GM18502 (cell line): ENCODE measurements at regions not wholly inside any gene's neighbourhood (a gene's known extent, or its start where the extent isn't known, plus 50 kb on each side); places are given as distances from the start of the nearest gene placed in this dataset.

ENCODE experiments used
- ATAC-seq: cut with Tn5 transposase; IDR thresholded peaks from one replicate; pipeline ENCODE4 v1.9.1; 2021; ENCODE audit warnings: mild to moderate bottlenecking; ENCODE audit not compliant: unreplicated experiment, poor library complexity

GRCh38 chr13:74465271-74465670 lies 331.1 kb upstream of the KLF12 start:
- ATAC-seq = no peak

GRCh38 chr13:74464670-74465069 lies 330.5 kb upstream of the KLF12 start:
- ATAC-seq = no peak

DNA sequence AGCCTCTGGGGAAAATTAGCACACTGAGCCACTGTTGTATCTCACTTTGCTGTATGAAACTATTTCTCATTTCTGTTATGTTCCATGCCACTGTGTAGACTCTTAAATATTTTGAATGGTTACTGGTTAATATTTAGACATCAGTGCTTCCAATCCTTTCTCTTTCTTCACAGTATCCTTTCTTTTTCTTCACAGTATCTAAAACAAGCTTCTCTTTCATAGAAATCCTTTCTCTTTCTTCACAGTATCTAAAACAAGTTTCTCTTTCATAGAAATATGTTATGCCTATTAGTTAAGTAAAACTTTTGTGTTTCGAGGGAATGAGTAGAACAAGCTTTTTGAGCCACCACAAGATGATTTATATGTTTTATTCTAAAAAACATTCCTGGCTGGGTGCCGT lies 326.8 kb upstream of the KLF12 start:
- ATAC-seq = no peak

DNA sequence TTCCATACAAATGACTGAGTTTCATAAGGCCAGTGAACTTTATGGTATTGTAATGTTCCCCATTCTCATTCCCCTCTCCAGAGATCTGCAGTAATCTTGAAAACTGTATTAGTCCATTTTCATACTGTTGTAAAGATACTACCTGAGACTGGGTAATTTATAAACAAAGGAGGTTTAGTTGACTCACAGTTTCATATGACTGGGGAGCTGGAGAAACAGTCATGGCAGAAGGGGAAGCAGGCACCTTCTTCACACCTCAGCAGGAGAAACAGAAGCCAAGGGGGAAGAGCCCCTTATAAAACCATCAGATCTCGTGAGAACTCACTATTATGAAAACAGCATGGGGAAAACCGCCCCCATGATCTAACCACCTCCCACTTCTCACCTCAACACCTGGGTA lies 318.7 kb upstream of the KLF12 start:
- no peak for ATAC-seq

GRCh38 chr13:74452176-74452575 lies 318.0 kb upstream of the KLF12 start:
- no peak for ATAC-seq

DNA sequence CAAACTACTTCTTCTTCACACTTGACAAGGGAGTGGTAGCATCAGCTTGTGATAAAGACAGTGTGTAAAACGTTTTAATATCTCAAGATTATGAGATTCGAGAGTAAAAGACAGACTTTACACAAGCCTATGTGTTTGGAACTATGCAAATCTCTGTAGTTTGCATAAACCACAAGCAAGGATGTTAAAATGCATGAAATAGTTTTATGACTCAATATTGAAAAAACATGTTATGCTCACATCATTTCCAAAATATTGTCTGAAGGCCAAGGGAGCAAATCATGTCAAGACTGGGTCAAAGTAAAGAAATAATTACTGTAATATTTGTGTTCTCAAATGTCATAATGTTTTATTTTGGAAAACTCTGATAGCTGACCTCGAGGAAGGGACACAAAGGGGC lies 316.8 kb upstream of the KLF12 start:
- no peak for ATAC-seq

DNA sequence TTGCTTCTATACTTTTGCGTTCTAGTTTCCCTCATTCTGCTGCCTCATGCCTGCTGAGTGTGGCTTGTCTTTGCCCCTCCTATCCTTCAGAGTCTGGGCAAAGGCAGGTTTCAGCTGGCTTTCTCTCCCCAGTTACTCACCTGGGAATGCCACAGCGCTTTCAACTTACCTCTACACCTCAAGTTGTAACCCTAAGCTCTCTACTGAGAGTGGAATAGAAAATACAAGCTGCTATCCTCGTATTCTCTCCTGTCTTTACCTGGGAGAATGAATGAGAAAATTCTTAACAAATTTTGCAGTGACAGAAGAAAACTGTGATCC lies 316.3 kb upstream of the KLF12 start:
- ATAC-seq = no peak

- no peak for ATAC-seq
Observed at GRCh38 chr13:74449811-74450524, 315.8 kb upstream of the KLF12 start.

GRCh38 chr13:74444864-74445479 lies 310.8 kb upstream of the KLF12 start:
- no peak for ATAC-seq

DNA sequence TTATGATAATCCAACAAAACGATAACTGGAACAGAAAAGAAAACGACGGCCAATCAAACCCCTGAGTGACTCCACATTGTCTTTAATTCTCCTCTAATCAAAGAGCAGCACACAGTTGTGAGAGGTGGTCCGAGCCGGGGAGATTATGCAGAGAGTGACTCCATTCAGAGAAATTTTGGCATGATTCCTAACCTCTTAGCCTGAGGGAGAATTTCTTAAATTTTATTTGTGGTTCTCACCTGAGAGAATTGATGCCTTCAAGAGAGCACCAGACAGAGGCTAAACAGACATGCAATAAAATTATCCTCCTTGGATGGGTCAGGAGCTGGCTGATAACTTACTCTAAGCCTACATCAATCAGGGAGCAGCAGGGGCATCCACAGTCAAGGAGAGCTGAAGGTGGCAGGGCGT lies 310.0 kb upstream of the KLF12 start:
- no peak for ATAC-seq

GRCh38 chr13:74443631-74444030 lies 309.4 kb upstream of the KLF12 start:
- ATAC-seq = no peak

DNA sequence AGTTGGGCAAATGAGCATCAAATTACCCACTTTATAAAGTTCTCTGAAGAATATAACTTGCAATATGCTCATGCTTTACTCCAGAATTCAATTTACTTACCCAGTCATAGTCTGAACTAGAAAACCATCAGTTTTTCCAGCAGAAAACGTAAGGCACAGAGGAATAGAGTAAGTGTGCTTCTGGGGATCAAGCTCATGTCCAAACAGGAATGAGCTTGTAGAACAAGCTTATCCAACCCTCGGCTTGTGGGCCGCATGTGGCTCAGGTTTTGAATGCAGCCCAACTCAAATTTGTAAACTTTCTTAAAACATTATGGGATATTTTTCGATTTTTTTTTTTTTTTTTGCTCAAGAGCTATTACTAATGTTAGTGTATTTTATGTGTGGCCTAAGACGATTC lies 308.5 kb upstream of the KLF12 start:
- ATAC-seq = no peak

DNA sequence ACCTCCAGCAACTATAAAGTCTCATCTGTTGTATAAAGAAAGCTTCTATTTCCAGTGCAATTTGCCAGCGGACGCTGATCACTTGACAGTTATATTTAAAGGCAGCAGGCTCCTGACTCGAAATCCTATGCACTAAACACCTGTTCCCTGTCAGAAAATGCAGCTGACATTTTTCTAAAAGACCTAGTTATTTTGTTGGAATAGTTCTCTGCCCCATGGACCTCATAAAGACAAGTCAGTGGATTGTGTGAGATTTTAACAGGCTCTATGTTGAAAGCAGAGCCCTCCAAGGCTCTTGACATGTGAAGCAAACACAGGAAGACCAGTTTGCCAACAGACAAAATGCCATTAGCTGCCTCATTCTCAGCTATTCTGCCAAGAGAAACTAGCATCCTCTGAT lies 304.7 kb upstream of the KLF12 start:
- no peak for ATAC-seq

GRCh38 chr13:74434782-74435181 lies 300.6 kb upstream of the KLF12 start:
- ATAC-seq = no peak

DNA sequence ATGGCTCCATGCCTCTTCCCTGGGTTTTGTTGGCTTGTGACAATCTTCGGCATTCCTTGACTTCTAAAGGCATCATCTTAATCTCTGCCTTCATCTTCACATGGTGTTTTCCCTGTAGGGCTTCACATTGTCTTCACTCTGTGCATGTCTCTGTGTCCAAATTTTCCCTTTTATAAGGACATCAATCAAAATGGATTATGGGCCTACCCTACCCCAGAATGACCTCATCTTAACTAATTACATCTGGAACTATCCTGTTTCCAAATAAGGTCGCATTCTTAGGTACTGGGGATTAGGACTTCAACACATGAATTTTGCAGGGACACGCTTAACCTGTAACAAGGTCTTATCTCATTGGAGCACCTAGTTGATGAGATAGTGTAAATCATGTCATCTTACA lies 290.3 kb upstream of the KLF12 start:
- ATAC-seq = no peak

DNA sequence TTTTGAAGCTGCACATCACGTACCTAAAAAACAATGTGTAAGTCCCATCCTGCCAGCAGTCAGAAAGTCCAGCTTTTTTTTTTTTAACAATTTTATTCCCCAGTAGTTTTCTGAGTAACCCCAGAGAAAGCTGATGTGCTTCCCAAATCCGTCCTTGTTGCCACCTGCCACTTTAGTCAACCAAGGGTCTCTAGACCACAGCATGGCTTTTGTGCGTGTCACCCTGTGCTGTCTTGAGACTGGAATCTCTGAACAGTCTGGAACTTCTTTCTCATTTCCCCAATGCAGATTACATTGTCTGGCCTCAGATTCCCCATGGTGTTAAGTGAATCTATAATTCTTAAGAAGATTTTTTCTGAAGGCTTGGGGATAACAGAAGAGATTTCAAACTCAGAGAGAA lies 289.2 kb upstream of the KLF12 start:
- no peak for ATAC-seq

DNA sequence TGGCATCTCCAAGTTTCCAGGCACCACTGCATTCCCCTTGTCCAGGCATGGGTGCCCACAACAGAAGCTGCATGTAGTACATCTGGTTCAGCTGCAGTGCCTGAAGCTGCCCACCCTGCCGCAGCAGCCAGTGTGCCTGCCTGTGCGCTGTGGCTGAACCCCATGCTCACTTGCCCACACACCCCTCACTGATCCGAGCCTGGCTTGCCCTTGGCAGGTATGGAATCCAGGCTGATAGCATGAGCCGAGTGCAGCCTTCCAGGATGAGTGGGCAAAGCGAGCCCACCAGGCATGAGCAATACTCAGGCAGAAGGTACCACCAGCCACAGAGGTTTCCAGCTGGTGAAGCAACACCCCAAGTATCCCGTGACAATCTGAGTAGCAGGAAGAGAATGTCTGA lies 280.3 kb upstream of the KLF12 start:
- no peak for ATAC-seq

DNA sequence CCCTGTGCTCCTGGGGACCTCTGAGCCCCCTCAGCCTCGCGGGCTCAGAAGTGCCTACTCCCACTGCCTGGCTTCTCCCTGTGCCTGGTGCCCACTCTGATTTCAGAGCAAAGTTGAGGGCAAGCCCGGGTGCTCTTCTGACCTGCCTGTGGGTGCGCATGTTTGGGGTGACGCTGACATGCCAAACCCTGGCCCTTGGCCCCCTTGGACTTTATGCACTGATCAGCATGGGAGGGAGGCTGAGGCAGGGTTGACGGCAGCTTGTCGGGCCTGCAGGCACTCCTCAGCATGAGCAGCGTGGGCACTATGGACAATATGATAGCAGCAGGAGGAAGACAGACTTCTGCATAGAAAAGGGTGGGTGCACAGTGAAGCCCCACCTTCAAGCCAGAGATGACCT lies 279.3 kb upstream of the KLF12 start:
- no peak for ATAC-seq

DNA sequence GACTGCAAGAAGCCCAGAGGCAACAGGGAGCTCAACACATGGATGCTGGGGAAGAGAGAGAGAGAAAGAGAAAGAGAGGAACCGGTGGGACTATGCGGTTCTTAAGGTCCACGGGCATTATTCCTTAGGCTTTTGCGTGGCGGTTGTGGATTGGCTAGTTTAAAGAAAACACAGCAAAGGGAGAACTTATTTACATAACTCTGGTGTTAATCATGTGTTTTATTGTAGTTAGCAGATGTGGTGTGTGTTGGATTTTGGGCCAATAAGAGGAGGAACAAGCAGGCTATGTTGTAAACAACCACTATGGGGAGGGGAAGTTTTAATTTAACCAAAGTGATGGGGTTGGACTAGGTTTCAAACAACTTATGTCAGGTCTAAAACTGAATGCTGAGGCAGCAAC lies 275.3 kb upstream of the KLF12 start:
- ATAC-seq = no peak

- ATAC-seq = no peak
Observed at GRCh38 chr13:74406420-74406819, 272.2 kb upstream of the KLF12 start.

- ATAC-seq = no peak
Observed at GRCh38 chr13:74398599-74398998, 264.4 kb upstream of the KLF12 start.

GRCh38 chr13:74389056-74389455 lies 254.9 kb upstream of the KLF12 start:
- no peak for ATAC-seq
